SU-DHL-6 (cell line): ENCODE measurements at regions not wholly inside any gene's neighbourhood (a gene's known extent, or its start where the extent isn't known, plus 50 kb on each side); places are given as distances from the start of the nearest gene placed in this dataset.

Source experiments
- H2AFZ ChIP-seq: fragments of 200-600 bp; sonication (generic); 2 replicates; pipeline ENCODE4 v1.6.1; 2014; ENCODE audit warnings: low read depth, mild to moderate bottlenecking, moderate library complexity, mixed read lengths, antibody characterized with exemption, low read length; ENCODE audit not compliant: severe bottlenecking
- H3F3A ChIP-seq: fragments of 200-600 bp; shearing (Covaris generic); 2 replicates; pipeline ENCODE4 v1.6.0; 2016; ENCODE audit warnings: antibody characterized with exemption, mild to moderate bottlenecking; ENCODE audit not compliant: insufficient read depth
- H3K27ac ChIP-seq: fragments of 200-600 bp; sonication (generic); 2 replicates; pipeline ENCODE4 v1.5.1; 2016; ENCODE audit warnings: low read depth, mild to moderate bottlenecking, low read length, moderate library complexity, mixed read lengths
- H3K27me3 ChIP-seq: fragments of 200-600 bp; sonication (generic), shearing (Covaris generic); 2 replicates; pipeline ENCODE4 v1.6.0; 2014; ENCODE audit warnings: mild to moderate bottlenecking, low read length
- H3K36me3 ChIP-seq: fragments of 200-600 bp; sonication (generic); 2 replicates; pipeline ENCODE4 v1.6.1; 2014; ENCODE audit warnings: mild to moderate bottlenecking, low read length, mixed read lengths
- H3K4me2 ChIP-seq: fragments of 300-600, 200-600 bp; shearing (Covaris generic), sonication (generic); 2 replicates; pipeline ENCODE4 v1.6.0; 2014; ENCODE audit warnings: low read length, low read depth, mild to moderate bottlenecking; ENCODE audit not compliant: poor library complexity, severe bottlenecking
- H3K4me3 ChIP-seq: fragments of 200-600 bp; sonication (generic); 2 replicates; pipeline ENCODE4 v1.5.1; 2014; ENCODE audit warnings: antibody characterized with exemption, low read length, mild to moderate bottlenecking, mixed read lengths; ENCODE audit not compliant: insufficient read depth, poor library complexity, severe bottlenecking
- H3K79me2 ChIP-seq: fragments of 200-600 bp; sonication (generic); 2 replicates; pipeline ENCODE4 v1.6.1; 2014; ENCODE audit warnings: mild to moderate bottlenecking, low read length, moderate library complexity; ENCODE audit not compliant: insufficient read depth
- H3K9ac ChIP-seq: fragments of 200-600 bp; sonication (generic); 2 replicates; pipeline ENCODE4 v1.7.0; 2014; ENCODE audit warnings: mild to moderate bottlenecking, low read length
- H3K9me2 ChIP-seq: fragments of 200-600 bp; sonication (generic); replicated peaks from 2 replicates; pipeline ENCODE4 v1.6.1; 2014; ENCODE audit warnings: low read length; ENCODE audit not compliant: insufficient read depth
- H3K9me3 ChIP-seq: fragments of 200-600 bp; sonication (generic); 2 replicates; pipeline ENCODE4 v1.6.1; 2014; ENCODE audit warnings: low read length, mixed read lengths; ENCODE audit not compliant: insufficient read depth
- H4K20me1 ChIP-seq: fragments of 200-600 bp; sonication (generic); 2 replicates; pipeline ENCODE4 v1.6.1; 2014; ENCODE audit warnings: low read depth, mild to moderate bottlenecking, antibody characterized with exemption, low read length, moderate library complexity, mixed read lengths
- CTCF ChIP-seq: fragments of 200-600 bp; sonication (generic); IDR thresholded peaks from one replicate; pipeline ENCODE4 v1.5.1; 2017; ENCODE audit warnings: antibody characterized with exemption, mild to moderate bottlenecking, low read length, moderate library complexity; ENCODE audit not compliant: insufficient read depth, poor library complexity, severe bottlenecking
- EZH2phosphoT487 ChIP-seq: fragments of 200-600 bp; sonication (generic), shearing (Covaris generic); conservative IDR thresholded peaks from 2 replicates; pipeline ENCODE4 v1.6.1; 2018; ENCODE audit warnings: mild to moderate bottlenecking, antibody characterized with exemption, low read length, moderate library complexity, mixed read lengths

- no peak overlapping the region for H3K27ac ChIP-seq
- no peaks in the 10 kb centered on the region for H3F3A ChIP-seq
- H3K36me3 ChIP-seq: no peaks in the 10 kb centered on the region
- H4K20me1 ChIP-seq: no peaks in the 10 kb centered on the region
- no peaks in the 10 kb centered on the region for H3K79me2 ChIP-seq
- no peak overlapping the region for H3K9ac ChIP-seq
- H3K27me3 ChIP-seq: no peaks in the 10 kb centered on the region
- no peak for TF ChIP-seq CTCF
- TF ChIP-seq EZH2phosphoT487: no peak
- no peak overlapping the region for H3K4me2 ChIP-seq
- H2AFZ ChIP-seq: no peak overlapping the region
- no peaks in the 10 kb centered on the region for H3K9me2 ChIP-seq
- H3K9me3 ChIP-seq: no peaks in the 10 kb centered on the region
- no peak overlapping the region for H3K4me3 ChIP-seq
Observed at GRCh38 chr2:133624551-133624950, 56.3 kb upstream of the NCKAP5 start.

- Histone ChIP-seq H3K9me3 (no peaks in the 10 kb centered on the region), H3K4me3 (no peak overlapping the region), H2AFZ (no peak overlapping the region), H3K9me2 (no peaks in the 10 kb centered on the region), H3K27me3 (no peaks in the 10 kb centered on the region), H3K9ac (no peak overlapping the region), H3K27ac (no peak overlapping the region), H3K36me3 (no peaks in the 10 kb centered on the region), H3K79me2 (no peaks in the 10 kb centered on the region), H3F3A (no peaks in the 10 kb centered on the region), H3K4me2 (no peak overlapping the region), H4K20me1 (no peaks in the 10 kb centered on the region)
- TF ChIP-seq EZH2phosphoT487: no peak
- TF ChIP-seq CTCF: no peak
Observed at GRCh38 chr2:133627741-133628140, 59.5 kb upstream of the NCKAP5 start.

- no peaks in the 10 kb centered on the region for H3K27me3 ChIP-seq
- no peaks in the 10 kb centered on the region for H3K79me2 ChIP-seq
- H3K36me3 ChIP-seq: no peaks in the 10 kb centered on the region
- no peaks in the 10 kb centered on the region for H3F3A ChIP-seq
- no peak overlapping the region for H3K9ac ChIP-seq
- no peaks in the 10 kb centered on the region for H3K9me2 ChIP-seq
- no peaks in the 10 kb centered on the region for H3K9me3 ChIP-seq
- TF ChIP-seq CTCF (no peak), EZH2phosphoT487 (no peak)
- no peaks in the 10 kb centered on the region for H4K20me1 ChIP-seq
- H3K4me2 ChIP-seq: no peak overlapping the region
- H3K27ac ChIP-seq: no peak overlapping the region
- H2AFZ ChIP-seq: no peak overlapping the region
- no peak overlapping the region for H3K4me3 ChIP-seq
Observed at GRCh38 chr2:133633309-133633708, 65.0 kb upstream of the NCKAP5 start.
